Stimulated activated CD4-positive, alpha-beta T cell treated with anti-CD3 and anti-CD28 coated beads, TNF-alpha, amount 100 ng/mL, for 4 hours (primary cell): ENCODE measurements at regions not wholly inside any gene's neighbourhood (a gene's known extent, or its start where the extent isn't known, plus 50 kb on each side); places are given as distances from the start of the nearest gene placed in this dataset.

ENCODE experiments used
- DNase-seq, 3 experiments: peaks; one replicate each; pipeline ENCODE4 v3.0.0-alpha.2; 2020; ENCODE audit warnings: low read depth in 3 of 3

DNA sequence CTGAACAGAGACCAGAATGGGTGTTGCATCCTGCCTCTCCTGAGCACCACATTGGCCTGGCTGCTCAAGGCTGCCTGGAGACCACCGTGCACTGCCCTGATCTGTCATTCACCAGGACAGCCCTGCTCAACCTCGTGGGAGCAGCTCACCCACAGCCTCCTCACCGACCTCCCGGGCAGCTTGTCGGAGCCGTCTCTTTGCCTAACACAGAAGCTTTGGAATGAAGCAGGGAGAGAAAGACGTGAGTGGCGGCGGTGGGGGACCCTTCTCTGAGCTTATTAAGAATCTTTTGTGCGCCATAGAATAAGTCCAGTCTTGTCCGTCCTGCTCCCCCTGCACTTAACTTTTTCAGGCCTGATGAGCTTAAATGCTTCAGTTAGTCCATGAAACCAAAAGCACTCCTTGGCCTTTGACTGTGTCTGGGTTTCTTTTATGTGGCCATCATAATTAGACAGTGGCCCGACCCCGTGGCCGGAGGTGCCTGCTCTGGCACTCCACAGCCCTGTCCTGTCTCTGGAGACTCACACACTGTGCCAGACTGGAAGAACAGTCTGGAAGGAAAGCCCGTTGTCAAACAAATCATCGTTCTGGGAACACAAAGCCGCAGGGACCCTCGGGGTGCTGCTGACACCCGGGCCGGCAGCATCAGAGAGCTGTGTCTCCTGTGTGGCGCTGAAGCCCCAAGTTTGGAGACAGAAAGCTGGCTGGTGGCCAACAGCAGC, 192.8 kb downstream of the BCOR start:
- DNase-seq = no peak

DNA sequence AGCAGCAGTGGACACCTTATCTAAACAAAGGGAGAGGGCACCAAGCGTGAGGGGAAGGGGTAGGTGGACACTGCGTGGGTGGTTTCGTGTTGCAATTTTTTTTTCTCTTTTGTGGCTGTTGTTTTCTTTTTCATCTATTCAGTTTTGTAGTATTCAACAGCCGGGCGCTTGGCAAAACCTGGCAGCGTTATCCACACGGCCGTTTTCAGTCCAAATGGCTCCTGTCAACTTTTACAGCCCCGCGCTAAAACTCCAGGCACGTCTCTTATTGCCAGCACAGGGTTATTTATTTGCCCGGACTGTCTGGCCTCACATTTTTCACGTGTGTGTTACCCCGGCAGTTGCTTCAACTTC, 192.2 kb downstream of the BCOR start:
- no peak for DNase-seq

GRCh38 chrX:39905946-39906345, 191.8 kb downstream of the BCOR start:
- no peak for DNase-seq

DNA sequence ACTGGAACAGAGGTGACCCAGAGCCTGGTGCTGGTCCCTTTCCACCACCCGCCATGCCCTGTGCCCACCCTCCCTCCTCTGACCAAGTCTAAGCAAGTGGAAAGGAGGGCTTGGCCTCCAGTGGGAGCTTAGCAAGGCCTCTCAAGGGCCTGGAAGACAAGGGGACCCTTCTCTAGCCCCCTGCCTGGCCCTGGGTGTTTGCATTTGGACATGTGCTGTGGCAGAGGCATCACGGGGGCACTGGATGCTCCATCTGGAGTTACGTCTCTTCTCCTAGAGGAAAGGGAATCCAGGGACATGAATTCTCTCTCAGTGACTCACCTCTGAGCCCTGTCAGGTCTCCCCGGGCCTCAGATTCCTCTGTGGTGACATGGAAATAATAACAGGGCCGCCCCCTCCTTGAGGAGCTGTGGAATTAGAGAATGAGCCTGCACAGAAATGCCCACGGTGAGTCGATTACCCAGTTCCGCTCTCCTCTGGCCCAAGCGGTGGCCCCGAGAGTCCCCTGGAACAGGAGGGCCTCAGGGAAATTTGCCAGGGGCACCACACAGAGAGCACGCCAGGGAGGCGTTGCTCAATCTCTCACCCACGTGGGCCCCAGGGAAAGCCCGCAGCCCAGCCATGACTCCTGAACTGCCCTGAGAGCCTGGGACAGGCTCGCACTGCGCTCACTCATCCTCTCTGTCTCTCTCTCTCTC, 189.6 kb downstream of the BCOR start:
- no peak for DNase-seq

DNA sequence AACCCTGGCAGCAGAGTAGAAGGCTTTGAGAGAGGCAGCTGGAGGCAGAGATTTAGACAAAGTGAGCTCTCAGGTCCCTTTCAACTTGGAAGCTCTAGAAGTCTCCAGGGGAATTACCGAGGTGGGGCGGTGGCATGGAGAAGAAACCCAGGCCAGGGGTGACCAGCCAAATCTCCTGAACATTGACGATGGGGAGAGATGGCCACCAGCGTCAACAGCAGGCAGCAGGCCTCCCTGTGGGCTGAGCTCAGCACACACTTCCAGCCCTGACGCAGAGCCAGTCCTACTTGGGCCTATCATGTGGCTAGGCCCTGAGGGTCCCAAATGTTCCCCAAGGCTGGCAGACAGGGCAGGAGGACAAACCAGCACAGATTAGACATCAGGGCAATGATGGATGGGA, 187.8 kb downstream of the BCOR start:
- no peak for DNase-seq

DNA sequence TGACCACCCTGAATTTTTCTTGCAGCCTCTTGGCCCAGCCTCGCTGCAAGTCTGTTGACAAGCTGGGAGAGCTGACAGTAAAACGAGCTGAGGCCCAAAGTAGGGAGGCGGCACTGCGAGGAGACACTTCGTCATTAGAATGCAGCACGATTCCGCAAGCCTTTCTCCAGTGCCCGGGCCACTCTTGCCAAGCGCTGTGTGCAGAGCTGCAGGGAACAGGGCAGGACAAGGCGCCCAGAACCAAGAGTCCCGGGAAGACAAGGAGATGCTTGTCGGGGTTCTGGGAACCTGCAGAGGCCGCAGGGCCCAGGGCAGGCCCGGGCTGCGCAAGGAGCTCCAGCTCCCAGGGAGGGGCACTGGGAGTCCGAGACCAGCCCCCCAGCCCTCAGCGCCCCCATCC, 187.1 kb downstream of the BCOR start:
- no peak for DNase-seq

GRCh38 chrX:39911278-39911897, 186.4 kb downstream of the BCOR start:
- no peak for DNase-seq

GRCh38 chrX:39912126-39912525, 185.6 kb downstream of the BCOR start:
- no peak for DNase-seq

DNA sequence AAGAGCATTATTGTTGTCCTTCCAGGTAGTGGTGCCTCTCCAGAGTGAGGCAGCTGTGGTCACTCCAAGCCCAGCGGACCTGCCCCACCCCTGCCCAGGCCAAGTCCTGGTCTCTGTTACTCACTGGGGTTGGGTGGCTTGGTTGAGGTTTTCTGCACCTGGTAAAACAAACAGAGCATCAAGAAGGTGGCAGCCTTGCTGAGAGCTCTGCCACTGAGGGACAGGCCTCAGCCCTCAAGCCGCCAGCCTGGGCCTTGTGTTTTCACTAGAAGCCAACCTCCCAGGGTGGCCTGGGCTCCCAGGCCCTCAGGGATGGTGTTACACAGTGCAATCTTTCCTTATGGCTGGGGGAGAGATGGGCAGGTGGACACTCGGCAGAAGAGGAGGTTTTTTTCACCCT, 182.7 kb downstream of the BCOR start:
- DNase-seq = no peak

DNA sequence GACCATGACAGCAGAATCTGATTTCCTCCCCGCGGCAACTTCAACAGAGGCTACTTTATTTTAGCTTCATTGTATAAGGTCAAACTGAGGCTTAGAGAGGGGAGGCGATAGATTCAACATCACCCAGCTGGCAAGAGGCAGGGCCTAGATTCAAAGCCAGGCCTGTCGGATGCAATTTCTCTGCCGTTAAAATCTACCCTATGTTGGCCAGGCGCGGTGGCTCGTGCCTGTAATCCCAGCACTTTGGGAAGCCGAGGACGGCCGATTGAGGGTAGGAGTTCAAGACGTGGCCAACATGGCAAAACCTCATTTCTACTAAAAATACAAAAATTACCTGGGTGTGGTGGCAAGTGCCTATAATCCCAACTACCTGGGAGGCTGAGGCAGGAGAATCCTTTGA, 182.2 kb downstream of the BCOR start:
- DNase-seq = no peak

GRCh38 chrX:39921838-39922237, 175.9 kb downstream of the BCOR start:
- DNase-seq = no peak

DNA sequence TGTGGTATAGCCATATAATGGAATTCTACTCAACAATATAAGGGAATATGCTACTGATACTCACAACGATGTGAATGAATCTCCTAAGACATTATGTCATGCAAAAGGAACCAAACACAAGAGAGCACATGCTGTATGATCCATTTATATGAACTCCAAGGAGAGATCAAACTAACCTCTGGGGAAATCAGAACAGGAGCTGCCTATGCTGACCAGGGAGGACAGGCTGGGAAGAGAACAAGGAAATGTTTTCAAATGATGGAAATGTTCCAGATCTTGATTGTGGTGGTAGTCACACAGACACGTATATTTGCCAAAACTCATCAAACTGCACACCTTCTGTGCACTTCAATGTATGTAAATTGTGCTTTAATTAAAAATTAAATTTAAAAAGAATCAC, 175.3 kb downstream of the BCOR start:
- no peak for DNase-seq

- no peak for DNase-seq
Observed at GRCh38 chrX:39922926-39923325, 174.8 kb downstream of the BCOR start.

GRCh38 chrX:39927380-39927779, 170.4 kb downstream of the BCOR start:
- DNase-seq = no peak

DNA sequence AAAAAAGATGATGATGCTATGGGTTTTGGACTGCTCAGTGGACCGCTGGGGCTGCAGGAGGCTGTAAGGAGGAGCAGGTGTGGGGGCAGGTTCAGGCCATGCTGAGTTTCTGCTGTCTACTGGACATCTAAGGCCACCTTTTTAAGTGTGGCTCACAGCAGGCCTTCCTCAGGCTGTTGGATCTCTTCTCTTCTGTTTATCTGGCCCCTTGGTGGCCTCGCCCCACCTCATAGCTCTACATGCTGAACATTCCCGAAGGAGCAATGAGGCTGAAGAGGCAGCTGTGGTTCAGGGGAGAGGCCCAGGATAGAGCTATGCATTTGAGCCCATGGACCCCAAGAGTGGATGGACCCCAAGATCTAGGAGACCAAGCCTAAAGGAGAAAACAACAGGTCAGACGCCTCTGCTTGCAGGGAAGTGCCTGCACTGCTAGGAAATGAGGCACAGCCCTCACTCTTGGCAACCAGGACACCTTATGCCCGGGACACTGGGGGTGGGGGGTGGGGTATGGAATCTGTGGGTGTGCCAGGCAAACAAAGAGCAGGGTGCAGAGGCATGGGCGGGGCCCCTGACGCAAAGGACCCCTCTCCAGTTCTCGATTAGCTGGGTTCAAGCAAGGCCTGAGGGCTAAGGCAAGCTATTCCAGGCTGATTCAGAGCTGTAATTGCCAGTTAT, 168.9 kb downstream of the BCOR start:
- DNase-seq = no peak

- DNase-seq = no peak
Observed at GRCh38 chrX:39929379-39930025, 168.3 kb downstream of the BCOR start.

- DNase-seq = no peak
Observed at GRCh38 chrX:39930786-39931528, 166.8 kb downstream of the BCOR start.

GRCh38 chrX:39931529-39932282, 166.1 kb downstream of the BCOR start:
- no peak for DNase-seq

- DNase-seq = no peak
Observed at GRCh38 chrX:39935411-39936064, 162.2 kb downstream of the BCOR start.
